C4-2B (cell line): ENCODE measurements at regions not wholly inside any gene's neighbourhood (a gene's known extent, or its start where the extent isn't known, plus 50 kb on each side); places are given as distances from the start of the nearest gene placed in this dataset.

Source experiments
- H3K27ac ChIP-seq: fragments of 450-650 bp; 2 replicates; pipeline ENCODE4 v1.5.1; 2017
- ZFX ChIP-seq: fragments of 450-650 bp; IDR thresholded peaks from 2 replicates; pipeline ENCODE4 v1.6.1; 2017
- TF ChIP-seq, protein P1 (sequence below): fragments of 450-650 bp; conservative IDR thresholded peaks from 2 replicates; pipeline ENCODE4 v1.5.1; 2017; ENCODE audit warnings: mild to moderate bottlenecking

DNA sequence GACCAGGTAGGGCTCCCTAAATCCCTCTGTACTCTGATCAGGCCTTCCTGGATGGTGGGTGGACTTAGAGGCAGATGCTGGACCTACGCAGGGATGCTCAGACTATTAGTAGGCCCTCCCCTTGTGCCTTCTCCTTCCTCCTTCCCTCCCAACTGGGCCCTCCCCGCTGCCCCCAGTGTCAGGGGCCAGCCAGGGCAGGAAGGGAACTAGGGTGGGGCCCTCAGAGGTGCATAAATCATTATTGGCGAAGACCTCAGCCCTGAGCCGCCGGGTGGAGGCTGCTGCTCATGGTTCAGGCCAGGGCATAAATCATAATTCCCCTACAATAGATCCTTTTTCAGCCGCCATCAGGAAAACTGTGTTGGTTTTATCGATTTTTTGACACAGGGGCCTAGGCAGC, 81.4 kb downstream of the MRM1 start:
- no peak overlapping the region for H3K27ac ChIP-seq
- TF ChIP-seq, protein P1, sequence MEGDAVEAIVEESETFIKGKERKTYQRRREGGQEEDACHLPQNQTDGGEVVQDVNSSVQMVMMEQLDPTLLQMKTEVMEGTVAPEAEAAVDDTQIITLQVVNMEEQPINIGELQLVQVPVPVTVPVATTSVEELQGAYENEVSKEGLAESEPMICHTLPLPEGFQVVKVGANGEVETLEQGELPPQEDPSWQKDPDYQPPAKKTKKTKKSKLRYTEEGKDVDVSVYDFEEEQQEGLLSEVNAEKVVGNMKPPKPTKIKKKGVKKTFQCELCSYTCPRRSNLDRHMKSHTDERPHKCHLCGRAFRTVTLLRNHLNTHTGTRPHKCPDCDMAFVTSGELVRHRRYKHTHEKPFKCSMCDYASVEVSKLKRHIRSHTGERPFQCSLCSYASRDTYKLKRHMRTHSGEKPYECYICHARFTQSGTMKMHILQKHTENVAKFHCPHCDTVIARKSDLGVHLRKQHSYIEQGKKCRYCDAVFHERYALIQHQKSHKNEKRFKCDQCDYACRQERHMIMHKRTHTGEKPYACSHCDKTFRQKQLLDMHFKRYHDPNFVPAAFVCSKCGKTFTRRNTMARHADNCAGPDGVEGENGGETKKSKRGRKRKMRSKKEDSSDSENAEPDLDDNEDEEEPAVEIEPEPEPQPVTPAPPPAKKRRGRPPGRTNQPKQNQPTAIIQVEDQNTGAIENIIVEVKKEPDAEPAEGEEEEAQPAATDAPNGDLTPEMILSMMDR: no peak

DNA sequence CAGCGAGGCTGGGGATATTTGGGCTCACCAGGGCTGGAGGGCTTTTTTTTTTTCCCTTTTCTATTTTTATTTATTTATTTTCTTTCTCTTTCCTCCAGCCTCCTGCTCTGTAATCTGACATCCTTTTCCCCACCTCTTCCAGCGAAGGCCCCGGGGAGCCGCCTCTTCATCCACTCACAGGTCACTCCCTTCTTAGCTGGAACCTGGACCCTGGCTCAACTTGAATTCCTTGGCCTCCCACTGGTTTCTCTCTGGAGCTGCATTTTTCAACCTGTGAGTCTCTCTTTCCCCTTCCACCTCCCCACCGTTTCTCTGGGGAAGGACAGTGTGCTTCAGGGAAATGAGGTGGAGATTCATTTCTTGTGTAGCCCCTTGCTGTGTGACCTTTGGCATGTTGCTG, 82.0 kb downstream of the MRM1 start:
- no peak overlapping the region for H3K27ac ChIP-seq
- TF ChIP-seq, protein P1: no peak
- no peak for TF ChIP-seq ZFX

DNA sequence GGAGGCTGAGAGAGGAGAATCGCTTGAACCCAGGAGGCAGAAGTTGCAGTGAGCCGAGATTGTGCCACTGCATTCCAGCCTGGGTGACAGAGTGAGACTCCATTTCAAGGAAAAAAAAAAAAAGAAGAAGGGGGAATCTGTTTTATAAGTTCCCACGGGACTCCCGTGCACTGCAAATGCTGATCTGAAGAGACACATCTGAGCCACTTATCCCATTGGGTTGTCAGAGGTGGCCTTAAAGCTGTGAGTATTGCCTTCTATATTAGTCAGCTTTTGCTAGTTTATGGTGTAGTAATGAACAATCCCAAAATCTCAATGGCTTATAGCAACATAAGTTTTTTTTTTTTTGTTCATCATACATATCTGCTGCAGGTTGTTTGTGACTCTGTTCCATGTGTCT, 82.8 kb downstream of the MRM1 start:
- H3K27ac ChIP-seq: no peak overlapping the region
- TF ChIP-seq, protein P1: no peak
- TF ChIP-seq ZFX: no peak

DNA sequence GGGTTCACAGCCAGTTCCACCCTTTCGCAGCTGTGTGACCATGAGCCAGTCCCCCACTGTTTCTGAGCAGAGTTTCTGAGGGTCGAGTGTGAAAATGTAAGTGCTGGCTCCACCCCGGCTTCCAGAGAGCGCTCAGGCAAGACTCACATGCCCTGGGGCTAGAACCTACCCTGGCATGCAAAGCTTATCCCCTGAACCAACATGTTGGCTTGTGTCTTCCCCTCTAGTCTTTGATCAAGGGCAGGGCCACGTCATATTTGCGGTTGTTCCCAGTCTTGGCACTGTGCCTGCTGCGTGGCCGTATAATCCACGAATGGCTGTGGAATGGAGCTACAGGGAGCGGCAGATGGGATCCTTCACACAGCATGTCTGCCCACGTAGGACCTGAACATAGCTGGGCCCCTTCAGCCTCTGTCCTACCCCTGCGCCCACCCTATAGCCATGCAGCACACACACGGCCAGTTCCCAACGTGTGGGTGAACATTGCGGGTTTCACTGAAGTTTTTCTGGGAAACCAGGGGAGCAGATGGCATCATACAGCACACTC, 84.8 kb downstream of the MRM1 start:
- H3K27ac ChIP-seq: no peak overlapping the region
- TF ChIP-seq, protein P1: no peak
- TF ChIP-seq ZFX: no peak

DNA sequence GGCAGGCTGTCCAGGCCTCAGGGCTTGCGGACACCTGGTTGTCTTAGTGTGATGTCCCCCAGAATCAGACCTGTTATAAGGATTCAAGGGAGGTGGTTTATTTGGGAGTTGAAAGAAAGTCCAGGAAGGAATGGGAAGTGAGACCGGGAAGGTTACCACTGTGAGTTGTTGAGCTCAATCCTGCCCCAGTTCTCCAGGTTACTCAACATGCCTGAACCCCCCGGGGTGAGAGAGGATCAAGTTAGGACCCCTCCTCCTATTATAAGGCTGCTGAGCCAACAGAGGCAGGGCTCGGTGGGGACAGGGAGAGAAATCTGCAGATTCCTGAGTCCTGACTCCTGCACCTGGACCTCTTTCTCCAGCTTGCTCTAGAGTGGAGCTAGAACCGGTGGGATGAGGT, 86.4 kb downstream of the MRM1 start:
- H3K27ac ChIP-seq: no peak overlapping the region
- TF ChIP-seq, protein P1: no peak
- TF ChIP-seq ZFX: no peak

DNA sequence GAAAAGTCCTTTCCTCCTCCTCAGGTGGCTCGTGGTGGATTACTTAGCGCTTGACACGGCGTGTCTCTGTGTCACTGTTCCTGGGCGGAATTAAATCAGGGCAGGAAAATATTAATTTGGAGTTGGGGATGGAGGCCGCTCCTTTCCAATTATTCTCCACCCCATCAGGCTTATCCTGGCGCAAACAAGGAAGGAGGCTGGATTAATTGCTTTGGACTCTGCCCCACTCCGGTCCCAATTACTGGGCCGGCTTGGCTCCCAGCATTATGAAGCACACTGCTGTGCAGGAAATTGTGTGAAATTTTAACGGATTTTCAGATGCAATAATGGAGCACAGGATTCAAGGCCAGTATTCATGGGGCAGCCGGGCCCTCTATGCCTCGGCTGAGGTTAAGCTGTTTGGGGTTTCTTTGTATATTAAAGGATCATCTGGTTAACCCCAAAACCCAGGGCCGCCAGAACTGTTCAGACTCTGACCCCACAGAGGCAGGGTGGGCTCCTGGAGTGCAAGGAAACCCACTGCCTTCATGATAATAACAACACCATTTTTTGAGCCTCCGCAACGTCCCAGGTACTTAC, 87.8 kb downstream of the MRM1 start:
- no peak overlapping the region for H3K27ac ChIP-seq
- TF ChIP-seq ZFX: no peak

DNA sequence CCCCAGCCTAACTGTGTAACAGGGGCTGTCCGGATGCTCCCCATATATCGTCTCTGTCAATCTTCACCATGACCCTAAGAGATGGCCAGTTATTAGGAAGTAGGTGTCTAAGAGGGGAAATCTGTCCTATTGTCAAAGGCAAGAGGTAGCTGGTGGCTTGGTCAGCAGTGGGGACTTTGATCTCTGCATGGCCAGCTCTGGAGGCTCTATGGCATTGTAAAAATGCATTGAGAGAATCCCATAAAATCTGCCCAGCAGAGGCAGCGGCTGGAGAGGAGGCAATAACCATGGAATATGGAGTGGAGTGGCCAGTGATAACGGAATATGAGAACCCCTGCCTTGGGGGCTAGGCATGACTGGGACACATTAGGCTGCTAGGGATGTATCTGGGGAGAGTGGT, 88.8 kb downstream of the MRM1 start:
- TF ChIP-seq ZFX: no peak
- TF ChIP-seq, protein P1: no peak
- no peak overlapping the region for H3K27ac ChIP-seq

DNA sequence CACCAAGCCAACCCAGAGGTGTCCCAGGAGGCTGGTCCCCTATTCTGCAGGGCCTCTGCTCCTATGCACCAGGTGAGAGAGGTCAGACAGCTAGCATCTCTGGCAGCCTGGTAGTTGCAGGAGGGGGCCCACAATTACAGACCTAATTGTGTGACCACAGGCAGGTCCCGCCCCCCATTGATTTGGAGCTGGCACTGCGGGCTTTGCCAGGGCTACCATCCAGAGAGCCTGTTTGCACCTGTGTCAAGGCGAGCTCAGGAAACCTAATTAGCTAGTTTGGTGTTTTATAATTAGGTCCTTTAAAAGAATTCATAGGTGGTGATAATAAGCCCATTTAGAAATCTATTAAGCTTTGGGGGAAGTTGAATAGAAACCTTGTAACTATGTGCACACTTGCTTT, 90.2 kb downstream of the MRM1 start:
- no peak for TF ChIP-seq ZFX
- TF ChIP-seq, protein P1: no peak
- H3K27ac ChIP-seq: no peak overlapping the region
